Activated naive CD8-positive, alpha-beta T cell treated with anti-CD3 and anti-CD28 coated beads, Interleukin-2, amount 50 U/mL, for 24 hours (primary cell): ENCODE measurements at regions not wholly inside any gene's neighbourhood (a gene's known extent, or its start where the extent isn't known, plus 50 kb on each side); places are given as distances from the start of the nearest gene placed in this dataset.
"Not testable (repeated sequence)": the region's sequence is repeated elsewhere in the genome, so short reads cannot be mapped to it uniquely, and the experiment has no call there.

Source experiments
- ATAC-seq: fragments of 150-1000 bp; cut with Tn5 transposase; one replicate; pipeline ENCODE4 v1.10.0; 2021
- DNase-seq: peaks from one replicate; pipeline ENCODE4 v3.0.0; 2021
- H3K27ac Mint-ChIP-seq: one replicate; pipeline ENCODE4 v1.8.0; 2021; ENCODE audit warnings: mild to moderate bottlenecking, mixed read lengths
- H3K27me3 Mint-ChIP-seq: one replicate; pipeline ENCODE4 v1.8.0; 2021; ENCODE audit warnings: mixed read lengths
- H3K36me3 Mint-ChIP-seq: one replicate; pipeline ENCODE4 v1.8.0; 2021; ENCODE audit warnings: low read depth, mixed read lengths
- H3K4me1 Mint-ChIP-seq: one replicate; pipeline ENCODE4 v1.8.0; 2021; ENCODE audit warnings: mixed read lengths
- H3K4me3 Mint-ChIP-seq: one replicate; pipeline ENCODE4 v1.8.0; 2021; ENCODE audit warnings: mild to moderate bottlenecking, moderate library complexity, mixed read lengths
- H3K9me3 Mint-ChIP-seq: one replicate; pipeline ENCODE4 v1.8.0; 2021; ENCODE audit warnings: mixed read lengths

DNA sequence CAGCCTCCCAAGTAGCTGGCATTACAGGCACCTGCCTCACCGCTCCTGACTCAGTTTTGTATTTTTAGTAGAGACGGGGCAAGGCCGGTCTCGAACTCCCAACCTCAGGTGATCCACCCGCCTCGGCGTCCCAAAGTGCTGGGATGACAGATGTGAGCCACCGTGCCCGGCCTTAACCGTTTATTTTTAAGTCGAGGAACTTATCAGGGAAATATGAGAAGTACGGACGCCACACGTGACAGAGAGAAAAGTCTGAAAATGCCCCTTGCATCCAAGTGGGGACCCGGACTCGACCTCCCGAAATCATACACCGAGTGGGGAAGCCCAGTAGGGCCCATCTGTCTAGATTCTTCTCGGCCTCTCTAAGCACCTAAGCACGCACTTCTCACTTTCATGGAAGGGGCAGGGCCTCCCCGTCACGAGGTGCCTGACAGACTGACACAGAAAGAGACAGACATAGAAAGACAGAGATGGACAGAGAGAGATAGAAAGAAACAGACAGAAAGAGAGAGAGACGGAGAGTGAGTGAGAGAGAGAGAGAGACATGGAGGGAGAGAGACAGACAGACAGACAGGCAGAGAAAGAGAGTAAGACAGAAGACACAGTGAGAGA is 756.5 kb upstream of the DEFB115 start:
- DNase-seq (no peak), ATAC-seq (no peak)
- Mint-ChIP-seq H3K27ac (no peak overlapping the region), H3K9me3 (no peaks in the 10 kb centered on the region), H3K27me3 (no peaks in the 10 kb centered on the region), H3K4me3 (no peak overlapping the region), H3K4me1 (no peaks in the 10 kb centered on the region), H3K36me3 (no peaks in the 10 kb centered on the region)

DNA sequence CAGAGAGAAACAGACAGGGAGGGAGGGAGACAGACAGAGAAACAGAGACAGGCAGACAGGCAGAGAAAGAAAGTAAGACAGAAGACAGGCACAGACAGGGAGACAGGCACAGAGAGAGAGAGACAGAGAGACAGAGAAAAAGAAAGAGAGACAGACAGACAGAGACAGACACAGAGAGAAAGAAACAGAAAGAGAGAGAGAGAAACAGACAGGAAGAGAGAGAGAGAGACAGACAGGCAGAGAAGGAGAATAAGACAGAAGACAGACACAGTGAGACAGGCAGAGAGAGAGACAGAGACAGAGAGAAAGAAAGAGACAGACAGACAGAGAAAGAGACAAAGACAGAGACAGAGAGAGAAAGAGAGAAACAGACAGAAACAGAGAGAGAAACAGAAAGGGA is 754.8 kb upstream of the DEFB115 start:
- DNase-seq (no peak), ATAC-seq (no peak)
- H3K36me3 Mint-ChIP-seq: no peaks in the 10 kb centered on the region
- H3K4me3 Mint-ChIP-seq: no peak overlapping the region
- H3K27ac Mint-ChIP-seq: no peak overlapping the region
- H3K4me1 Mint-ChIP-seq: no peaks in the 10 kb centered on the region
- peaks cover 7% of the 10 kb centered on the region for H3K9me3 Mint-ChIP-seq
- no peaks in the 10 kb centered on the region for H3K27me3 Mint-ChIP-seq

- H3K4me1 Mint-ChIP-seq, H3K27me3 Mint-ChIP-seq, H3K36me3 Mint-ChIP-seq, H3K9me3 Mint-ChIP-seq, ATAC-seq, DNase-seq, H3K27ac Mint-ChIP-seq, H3K4me3 Mint-ChIP-seq: not testable (repeated sequence)
Measured at GRCh38 chr20:30503204-30503603, 754.3 kb upstream of the DEFB115 start.

DNA sequence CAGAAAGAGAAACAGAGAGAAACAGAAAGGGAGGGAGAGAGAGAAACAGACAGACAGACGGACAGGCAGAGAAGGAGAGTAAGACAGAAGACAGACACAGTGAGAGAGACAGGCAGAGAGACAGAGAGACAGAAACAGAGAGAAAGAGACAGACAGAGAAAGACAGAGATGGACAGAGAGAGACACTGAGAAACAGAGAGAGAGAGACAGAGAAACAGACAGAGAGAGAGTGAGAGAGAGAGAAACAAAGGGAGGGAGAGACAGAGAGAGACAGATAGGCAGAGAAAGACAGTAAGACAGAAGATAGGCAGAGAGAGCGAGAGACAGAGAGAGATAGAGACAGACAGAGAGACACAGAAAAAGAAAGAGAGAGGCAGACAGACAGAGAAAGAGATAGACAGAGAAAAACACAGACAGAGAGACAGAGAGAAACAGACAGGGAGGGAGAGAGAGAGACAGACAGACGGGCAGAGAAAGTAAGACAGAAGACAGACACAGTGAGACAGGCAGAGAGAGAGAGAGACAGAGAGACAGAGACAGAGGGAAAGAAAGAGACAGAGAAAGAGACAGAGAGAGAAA is 753.4 kb upstream of the DEFB115 start:
- Mint-ChIP-seq H3K36me3 (no peaks in the 10 kb centered on the region), H3K4me1 (no peaks in the 10 kb centered on the region), H3K9me3 (peaks cover 16% of the 10 kb centered on the region), H3K27ac (no peak overlapping the region), H3K27me3 (no peaks in the 10 kb centered on the region), H3K4me3 (no peak overlapping the region)
- no peak for ATAC-seq
- no peak for DNase-seq

GRCh38 chr20:30505566-30505965 is 751.9 kb upstream of the DEFB115 start:
- Mint-ChIP-seq H3K27ac (no peak overlapping the region), H3K36me3 (no peaks in the 10 kb centered on the region), H3K27me3 (no peaks in the 10 kb centered on the region), H3K4me3 (no peak overlapping the region), H3K4me1 (no peaks in the 10 kb centered on the region), H3K9me3 (peaks cover 25% of the 10 kb centered on the region)
- no peak for ATAC-seq
- DNase-seq: no peak

GRCh38 chr20:30506100-30506499 is 751.4 kb upstream of the DEFB115 start:
- Mint-ChIP-seq H3K4me3 (no peak overlapping the region), H3K4me1 (no peaks in the 10 kb centered on the region), H3K9me3 (peaks cover 29% of the 10 kb centered on the region), H3K27ac (no peak overlapping the region), H3K27me3 (no peaks in the 10 kb centered on the region), H3K36me3 (peaks cover 2% of the 10 kb centered on the region)
- ATAC-seq (no peak), DNase-seq (no peak)

DNA sequence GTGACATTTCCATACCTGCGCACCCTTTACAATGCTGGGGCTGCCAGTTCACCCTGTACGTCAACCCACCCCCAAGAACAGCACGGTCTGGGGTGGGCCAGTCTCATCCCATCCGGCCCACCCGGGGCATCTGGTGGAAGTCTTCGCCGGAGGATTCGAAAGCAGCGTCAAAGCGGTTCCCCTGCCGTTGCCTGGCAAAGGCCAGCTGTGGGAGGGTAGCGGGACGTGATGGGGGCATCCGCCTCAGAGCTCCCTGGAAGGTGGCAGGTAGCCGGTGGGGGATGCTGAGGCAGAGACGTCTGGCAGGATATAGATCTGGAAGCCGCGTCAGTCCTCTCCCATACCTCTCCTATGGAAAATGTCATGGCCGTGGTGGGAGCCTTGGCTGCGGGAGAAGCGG is 749.1 kb upstream of the DEFB115 start:
- DNase-seq, ATAC-seq, H3K4me1 Mint-ChIP-seq, H3K27me3 Mint-ChIP-seq, H3K27ac Mint-ChIP-seq, H3K36me3 Mint-ChIP-seq, H3K4me3 Mint-ChIP-seq: not testable (repeated sequence)
- H3K9me3 Mint-ChIP-seq: peaks cover 33% of the 10 kb centered on the region

- Mint-ChIP-seq H3K4me1 (no peaks in the 10 kb centered on the region), H3K27me3 (no peaks in the 10 kb centered on the region), H3K4me3 (no peak overlapping the region), H3K36me3 (peaks cover 2% of the 10 kb centered on the region), H3K27ac (no peak overlapping the region), H3K9me3 (peaks cover 46% of the 10 kb centered on the region)
- DNase-seq: no peak
- ATAC-seq: no peak
Measured at GRCh38 chr20:30511322-30512030, 746.0 kb upstream of the DEFB115 start.

DNA sequence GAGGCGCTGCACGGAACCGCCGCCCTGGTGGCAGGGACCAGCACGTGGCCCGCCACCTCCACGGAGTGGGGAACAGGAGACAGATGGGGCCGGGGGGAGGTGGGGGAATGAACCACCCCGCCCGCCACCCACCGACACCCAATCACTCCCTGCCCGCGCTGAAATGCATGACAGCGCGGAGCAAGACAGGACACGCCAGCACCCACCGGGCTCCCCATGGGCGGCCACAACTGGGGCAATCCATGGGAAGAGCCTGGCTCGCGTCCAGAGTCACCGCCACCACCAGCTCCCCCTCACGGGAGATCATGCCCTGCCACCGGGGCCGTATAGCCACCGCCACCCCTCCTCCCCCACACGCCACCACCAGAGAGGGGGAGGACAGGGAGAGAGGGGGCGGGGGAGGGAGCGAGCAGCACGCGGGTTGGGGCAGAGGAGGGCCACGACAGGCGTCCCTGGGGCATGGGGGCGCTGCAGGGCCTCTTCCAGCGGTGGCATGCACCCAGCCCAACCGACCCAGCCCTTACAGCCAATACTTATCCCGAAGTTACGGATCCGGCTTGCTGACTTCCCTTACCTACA is 744.3 kb upstream of the DEFB115 start:
- Mint-ChIP-seq H3K9me3 (peaks cover 39% of the 10 kb centered on the region), H3K27me3 (no peaks in the 10 kb centered on the region), H3K4me3 (no peak overlapping the region), H3K27ac (no peak overlapping the region), H3K36me3 (peaks cover 2% of the 10 kb centered on the region), H3K4me1 (no peaks in the 10 kb centered on the region)
- DNase-seq (no peak), ATAC-seq (no peak)

GRCh38 chr20:30515915-30516314 is 741.5 kb upstream of the DEFB115 start:
- not testable (repeated sequence) for H3K36me3 Mint-ChIP-seq, ATAC-seq, DNase-seq, H3K27me3 Mint-ChIP-seq, H3K27ac Mint-ChIP-seq, H3K4me3 Mint-ChIP-seq, H3K4me1 Mint-ChIP-seq
- peaks cover 19% of the 10 kb centered on the region for H3K9me3 Mint-ChIP-seq

GRCh38 chr20:30518906-30519305 is 738.6 kb upstream of the DEFB115 start:
- not testable (repeated sequence) for DNase-seq, H3K27ac Mint-ChIP-seq, H3K4me3 Mint-ChIP-seq, H3K27me3 Mint-ChIP-seq, H3K4me1 Mint-ChIP-seq, H3K36me3 Mint-ChIP-seq, ATAC-seq
- H3K9me3 Mint-ChIP-seq: peaks cover 13% of the 10 kb centered on the region

DNA sequence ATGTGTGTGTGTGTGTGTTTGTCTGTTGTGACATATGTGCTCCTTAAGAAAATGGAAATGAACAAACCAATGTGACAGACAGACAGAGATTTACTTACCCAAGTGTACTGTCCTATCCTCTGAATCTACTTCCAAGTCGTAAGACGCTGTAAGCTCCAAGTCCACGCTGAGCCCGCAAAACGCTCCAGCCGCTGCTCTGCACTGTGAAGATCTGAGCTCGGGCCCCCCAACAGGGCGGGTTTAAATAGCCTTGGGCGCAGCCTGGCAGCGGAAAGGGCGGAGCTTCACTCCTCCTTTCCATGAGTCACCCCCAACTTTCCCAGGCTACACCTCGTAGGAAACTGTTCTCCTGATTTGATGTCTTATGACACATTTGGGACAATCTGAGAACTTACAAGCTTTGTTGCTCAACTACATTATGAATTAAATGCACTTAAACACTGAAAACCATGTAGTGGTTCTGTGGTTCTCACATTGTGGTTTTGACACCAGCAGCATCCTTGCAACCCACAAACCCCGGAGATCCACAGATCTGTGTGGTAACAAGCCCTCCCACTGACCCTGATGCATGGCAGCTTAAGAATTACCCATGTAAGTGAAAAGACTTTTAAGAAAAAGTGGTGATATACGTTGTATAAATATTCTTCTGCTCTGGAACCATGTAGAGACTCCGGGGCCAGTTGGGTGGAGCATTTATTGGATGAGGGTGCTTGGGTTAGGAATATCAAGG is 735.6 kb upstream of the DEFB115 start:
- H3K4me1 Mint-ChIP-seq, H3K27me3 Mint-ChIP-seq, H3K27ac Mint-ChIP-seq, H3K36me3 Mint-ChIP-seq, H3K4me3 Mint-ChIP-seq, DNase-seq, H3K9me3 Mint-ChIP-seq, ATAC-seq: not testable (repeated sequence)

GRCh38 chr20:30524155-30524554 is 733.3 kb upstream of the DEFB115 start:
- not testable (repeated sequence) for H3K27ac Mint-ChIP-seq, H3K36me3 Mint-ChIP-seq, H3K4me1 Mint-ChIP-seq, DNase-seq, H3K27me3 Mint-ChIP-seq, H3K4me3 Mint-ChIP-seq, ATAC-seq
- H3K9me3 Mint-ChIP-seq: peaks cover 14% of the 10 kb centered on the region

DNA sequence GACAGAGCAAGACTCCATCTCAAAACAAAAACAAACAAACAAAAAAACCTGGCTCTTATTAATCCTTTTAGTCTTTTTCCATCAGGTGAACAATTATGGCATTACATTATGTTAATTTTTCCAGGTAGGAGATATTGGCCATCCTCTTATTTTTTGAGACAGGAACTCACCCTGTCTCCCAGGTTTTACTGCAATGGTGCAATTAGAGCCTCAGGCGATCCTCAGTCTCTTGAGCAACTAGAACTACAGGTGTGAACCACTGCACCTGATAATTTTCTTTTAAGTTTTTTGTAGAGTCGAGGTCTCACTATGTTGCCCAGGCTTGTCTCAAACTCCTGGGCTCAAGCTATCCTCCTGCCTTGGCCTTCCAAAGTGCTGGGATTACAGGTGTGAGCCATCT is 732.7 kb upstream of the DEFB115 start:
- H3K4me3 Mint-ChIP-seq, ATAC-seq, H3K27ac Mint-ChIP-seq, DNase-seq, H3K27me3 Mint-ChIP-seq, H3K4me1 Mint-ChIP-seq, H3K36me3 Mint-ChIP-seq: not testable (repeated sequence)
- peaks cover 17% of the 10 kb centered on the region for H3K9me3 Mint-ChIP-seq
